Superior temporal gyrus (tissue), 1 donor: ENCODE measurements at regions not wholly inside any gene's neighbourhood (a gene's known extent, or its start where the extent isn't known, plus 50 kb on each side); places are given as distances from the start of the nearest gene placed in this dataset.

Source experiments
- DNase-seq: peaks from one replicate; pipeline ENCODE4 v3.0.0-alpha.2; 2016; ENCODE audit errors: extremely low spot score

DNA sequence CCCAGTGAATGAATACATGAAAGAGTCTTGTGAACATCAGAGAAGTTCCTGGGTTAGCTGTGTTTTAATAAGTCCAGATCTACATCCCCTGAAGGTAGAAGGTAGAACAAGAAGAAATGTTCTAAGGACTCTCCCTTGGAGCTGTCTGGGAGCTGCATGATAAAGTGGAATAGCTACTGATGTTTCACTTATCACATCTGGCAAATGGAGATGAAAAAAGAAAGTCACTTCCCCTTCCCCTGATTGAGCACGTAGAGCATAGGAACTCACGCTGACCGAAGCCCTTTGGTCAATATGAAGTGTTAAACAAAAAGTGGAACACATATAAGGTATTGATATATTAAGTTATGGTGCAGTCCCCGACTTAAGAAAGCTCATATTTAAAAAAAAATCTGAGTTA lies 53.2 kb upstream of the PARP1 start:
- DNase-seq, result no peak

DNA sequence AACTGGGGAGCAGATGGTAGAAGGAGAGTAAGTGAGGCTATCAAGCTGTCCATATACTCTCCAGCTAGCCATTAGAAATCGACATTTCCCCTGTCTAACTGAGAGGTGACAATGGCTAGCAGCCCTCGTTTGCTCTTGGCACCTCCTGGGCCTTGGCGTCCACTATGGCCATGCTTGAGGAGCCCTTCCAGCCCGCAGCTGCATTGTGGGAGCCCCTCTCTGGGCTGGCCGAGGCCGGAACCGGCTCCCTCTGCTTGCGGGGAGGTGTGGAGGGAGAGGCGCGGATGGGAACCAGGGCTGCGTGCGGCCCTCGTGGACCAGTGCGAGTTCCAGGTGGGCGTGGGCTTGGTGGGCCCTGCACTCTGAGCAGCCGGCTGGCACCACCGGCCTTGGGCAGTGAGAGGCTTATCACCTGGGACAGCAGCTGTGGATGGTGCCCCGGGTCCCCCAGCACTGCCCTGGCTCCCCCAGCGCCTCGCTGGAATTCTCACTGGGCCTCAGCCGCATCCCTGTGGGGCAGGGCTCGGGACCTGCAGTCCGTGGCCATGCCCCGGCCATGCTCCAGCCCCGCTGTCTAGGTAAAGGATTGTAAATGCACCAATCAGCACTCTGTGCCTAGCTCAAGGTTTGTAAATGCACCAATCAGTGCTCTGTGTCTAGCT lies 56.2 kb upstream of the PARP1 start:
- no peak for DNase-seq

- DNase-seq, result peak; percentile 68
Measured at GRCh38 chr1:226464587-226464971, 56.7 kb upstream of the PARP1 start.

- peak; percentile 69 for DNase-seq
Measured at GRCh38 chr1:226466296-226466695, 58.4 kb upstream of the PARP1 start.

- DNase-seq, result no peak
Measured at GRCh38 chr1:226467443-226467842, 59.5 kb upstream of the PARP1 start.

GRCh38 chr1:226470921-226471866 lies 63.3 kb upstream of the PARP1 start:
- DNase-seq, result no peak

- no peak for DNase-seq
Measured at GRCh38 chr1:226473325-226473724, 65.4 kb upstream of the PARP1 start.

DNA sequence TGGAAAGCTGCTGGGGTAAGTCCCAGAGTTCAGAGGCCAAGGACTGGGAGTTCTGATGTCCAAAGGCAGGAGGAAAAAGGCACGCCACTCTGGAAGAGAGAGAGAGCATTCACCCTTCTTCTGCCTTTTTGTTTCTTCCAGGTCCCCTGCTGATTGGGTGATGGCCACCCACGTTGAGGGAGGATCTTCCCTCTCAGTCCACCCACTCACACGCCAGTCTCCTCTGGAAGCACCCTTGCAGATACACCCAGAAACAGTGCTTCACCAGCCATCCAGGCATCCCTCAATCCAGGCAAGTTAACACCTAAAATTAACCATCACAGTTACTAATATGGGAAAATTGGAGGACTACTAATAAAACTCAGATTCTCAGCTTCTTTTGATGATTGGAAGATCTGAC lies 66.1 kb upstream of the PARP1 start:
- DNase-seq, result no peak

DNA sequence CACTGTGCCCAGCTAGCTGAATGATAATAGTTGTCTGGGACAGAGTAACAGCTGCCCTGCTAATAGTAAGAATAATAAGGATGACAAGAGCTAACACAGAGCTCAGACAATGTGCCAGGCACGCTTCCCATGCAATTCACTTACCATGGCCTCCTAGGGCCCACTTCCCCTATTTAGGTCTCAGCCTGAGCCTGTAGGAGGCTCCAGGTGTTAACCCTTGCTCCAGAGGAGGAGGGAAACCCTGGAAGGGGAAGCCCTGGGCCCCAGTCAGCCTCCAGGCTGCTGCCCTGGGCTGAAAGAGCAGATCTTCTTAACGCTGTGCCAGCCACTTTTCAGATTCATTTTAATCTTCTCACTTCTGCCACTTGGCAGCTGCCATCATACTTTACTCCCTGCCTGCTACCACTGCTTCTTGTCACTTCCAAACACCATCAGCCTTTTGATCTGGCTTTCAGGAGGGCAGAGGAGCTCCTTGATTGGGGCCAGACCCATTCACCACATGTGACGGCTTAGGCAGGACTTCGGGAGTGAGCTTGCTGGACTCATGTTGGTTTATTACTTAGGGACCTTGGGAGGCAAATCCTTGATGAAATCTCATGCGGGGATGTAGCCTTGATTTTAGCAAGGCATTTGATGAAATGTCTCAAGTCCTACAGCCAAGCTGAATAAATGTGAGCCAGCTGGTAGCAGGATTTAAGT lies 66.7 kb upstream of the PARP1 start:
- DNase-seq, result peak; percentile 10

GRCh38 chr1:226475142-226475511 lies 67.2 kb upstream of the PARP1 start:
- DNase-seq, result no peak

GRCh38 chr1:226476066-226476465 lies 68.2 kb upstream of the PARP1 start:
- no peak for DNase-seq

- no peak for DNase-seq
Measured at GRCh38 chr1:226476648-226477319, 68.9 kb upstream of the PARP1 start.

DNA sequence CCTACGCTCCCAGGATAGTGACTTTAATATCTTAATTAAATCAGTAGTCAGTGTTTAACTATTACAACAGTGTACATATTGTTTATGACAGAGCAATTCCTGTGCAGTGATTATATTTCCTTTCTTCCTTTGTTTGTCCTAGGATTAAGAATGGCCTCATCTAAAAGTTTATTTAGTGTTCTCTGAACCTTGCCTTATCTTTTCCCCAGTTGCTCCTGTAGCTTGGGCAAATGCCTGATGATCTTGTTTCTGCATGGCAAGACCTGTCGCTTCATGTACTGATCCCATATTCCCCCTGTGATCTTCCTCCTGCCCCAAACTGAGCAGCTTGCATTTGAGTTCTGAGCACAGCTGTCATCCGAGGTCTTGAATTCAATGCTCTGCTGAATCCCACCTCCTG lies 69.1 kb upstream of the STUM start:
- DNase-seq, result no peak

GRCh38 chr1:226480461-226480860 lies 68.1 kb upstream of the STUM start:
- DNase-seq, result no peak

GRCh38 chr1:226481133-226481532 lies 67.4 kb upstream of the STUM start:
- no peak for DNase-seq

DNA sequence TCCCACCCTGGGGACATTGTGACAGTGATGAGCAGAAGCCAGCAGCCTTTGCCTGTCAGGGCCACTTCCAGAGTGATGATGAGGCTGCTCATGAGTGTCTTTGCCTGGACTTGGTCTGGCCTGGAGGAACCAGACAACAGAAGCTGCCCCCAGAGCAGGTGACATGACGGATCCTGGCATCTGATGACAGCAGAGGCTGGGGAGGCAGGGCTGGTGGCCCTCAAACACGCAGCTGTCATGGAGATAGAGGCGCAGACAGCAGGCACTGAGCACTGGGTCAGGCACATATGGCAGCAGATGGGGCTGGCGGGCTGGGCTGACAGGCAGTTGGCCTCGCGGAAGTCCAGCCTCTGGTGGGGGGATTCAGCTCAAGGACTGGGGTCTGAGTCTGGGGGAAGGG lies 66.4 kb upstream of the STUM start:
- no peak for DNase-seq

DNA sequence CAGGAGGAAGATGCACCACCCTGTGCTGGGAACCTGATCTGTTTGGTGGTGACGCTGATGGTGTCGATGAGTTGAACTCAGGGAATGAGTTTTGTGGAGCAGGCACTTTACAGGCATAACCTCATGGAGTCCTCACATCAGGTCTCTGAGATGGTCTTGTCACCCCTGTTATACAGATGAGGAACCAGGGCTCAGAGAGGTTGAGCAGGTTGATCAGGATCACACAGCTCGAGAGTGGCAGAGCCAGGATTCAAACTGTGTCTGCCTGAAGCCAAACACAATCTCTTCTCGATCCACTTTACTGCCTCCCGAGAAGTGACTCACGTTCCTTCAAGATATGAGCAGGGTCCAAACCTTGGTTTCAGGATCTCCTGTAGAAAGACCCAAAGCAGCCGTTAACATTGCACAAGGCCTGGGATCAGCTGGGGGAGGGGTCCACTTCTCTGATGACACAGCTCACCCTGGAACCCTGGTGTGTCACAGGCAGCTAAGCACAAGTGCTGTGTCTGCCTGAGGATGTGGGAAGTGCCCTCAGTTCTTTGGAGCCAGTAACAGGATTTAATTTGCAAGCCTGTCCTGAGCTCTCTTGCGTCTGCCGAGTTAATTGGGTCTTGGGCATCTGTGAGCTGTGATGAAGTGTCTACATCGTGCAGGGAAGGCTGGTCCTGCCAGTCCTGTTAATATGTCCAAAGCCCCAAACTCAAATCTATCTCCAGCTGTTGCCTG lies 65.4 kb upstream of the STUM start:
- no peak for DNase-seq

DNA sequence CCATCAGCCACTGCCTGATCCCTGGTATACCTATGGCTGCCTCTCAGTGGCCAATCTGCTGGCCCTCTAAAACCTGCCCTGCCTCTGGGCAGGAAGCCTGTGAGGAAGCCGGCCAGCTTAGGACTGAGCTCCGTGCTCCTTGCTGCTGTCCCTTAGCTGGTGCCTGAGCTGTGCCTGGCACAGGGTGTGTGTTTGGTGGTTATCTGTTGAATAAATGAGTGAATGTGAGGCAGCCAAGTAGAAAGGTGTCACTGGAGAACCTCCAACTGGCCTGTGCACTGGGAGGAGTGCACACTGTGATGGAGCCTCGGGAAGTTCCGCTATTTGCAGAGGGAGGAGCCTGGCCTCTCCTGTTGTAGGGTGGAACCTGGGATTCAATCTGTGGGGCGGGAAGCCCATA lies 63.4 kb upstream of the STUM start:
- no peak for DNase-seq

DNA sequence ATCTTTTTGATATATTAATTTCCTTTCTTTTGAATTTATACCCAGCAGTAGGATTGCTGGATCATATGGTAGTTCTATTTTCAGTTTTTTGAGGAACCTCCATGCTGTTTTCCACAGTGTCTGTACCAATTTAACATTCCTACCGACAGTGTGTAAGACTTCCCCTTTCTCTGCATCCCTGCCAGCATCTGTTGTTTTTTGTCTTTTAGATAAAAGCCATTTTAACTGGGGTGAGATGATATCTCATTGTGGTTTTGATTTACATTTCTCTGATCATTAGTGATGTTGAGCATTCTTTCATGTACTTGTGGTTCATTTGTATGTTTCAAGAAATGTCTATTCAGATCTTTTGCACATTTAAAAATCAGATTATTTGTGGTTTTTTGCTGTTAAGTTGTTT lies 62.4 kb upstream of the STUM start:
- no peak for DNase-seq

DNA sequence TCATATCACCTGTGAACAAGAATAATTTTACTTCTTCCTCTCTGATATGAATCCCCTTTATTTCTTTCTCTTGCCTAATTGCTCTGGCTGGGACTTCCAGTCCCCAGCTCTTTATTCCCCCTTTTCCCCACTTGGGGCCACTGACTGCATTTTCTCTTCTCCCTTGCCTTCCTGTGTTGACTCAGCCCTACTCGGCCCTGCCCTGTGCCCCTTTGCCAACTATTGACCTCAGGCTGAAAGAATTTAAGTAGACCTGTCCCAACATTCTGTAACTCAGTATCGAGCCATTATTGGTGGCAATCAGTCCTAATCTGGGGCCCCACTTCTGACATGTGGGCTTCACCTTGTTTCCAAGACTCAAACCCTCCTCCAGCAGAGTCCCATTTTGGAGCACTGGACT lies 60.6 kb upstream of the STUM start:
- DNase-seq, result no peak

DNA sequence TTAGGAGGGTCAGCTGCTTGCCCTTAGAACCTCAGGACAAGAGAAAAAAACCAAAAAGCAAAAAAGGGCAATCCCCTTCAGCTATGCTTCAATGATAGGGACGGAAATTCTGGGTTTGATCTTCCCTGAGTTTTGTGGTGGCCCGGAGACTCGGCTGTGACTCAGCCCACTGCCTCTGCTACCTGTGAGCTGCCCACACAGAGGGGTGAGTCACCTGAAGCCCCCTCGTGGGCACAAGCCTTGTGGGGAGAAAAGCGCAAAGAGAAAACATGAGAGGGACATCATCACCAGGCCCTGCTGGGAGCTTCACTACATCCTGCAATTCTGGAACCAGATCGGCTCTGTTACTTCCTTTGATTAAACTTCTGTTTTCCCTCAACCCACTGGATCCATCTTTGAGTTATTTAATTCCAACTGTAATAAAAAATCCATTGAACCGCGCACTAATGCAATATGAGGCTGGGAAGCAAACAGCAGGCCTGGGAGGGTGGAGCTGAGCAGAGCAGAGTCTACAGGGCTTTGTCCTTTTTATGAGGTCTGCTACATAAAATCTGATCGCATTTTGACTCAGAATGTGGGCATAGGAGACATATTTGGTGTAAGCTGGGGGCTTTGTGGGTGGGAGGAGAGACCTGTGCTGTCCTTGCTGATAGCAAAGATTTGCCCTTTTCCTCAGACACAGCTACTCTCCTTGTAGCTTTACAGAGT lies 58.7 kb upstream of the STUM start:
- no peak for DNase-seq
